Lower leg skin (tissue), 3 donors: ENCODE measurements at regions not wholly inside any gene's neighbourhood (a gene's known extent, or its start where the extent isn't known, plus 50 kb on each side); places are given as distances from the start of the nearest gene placed in this dataset.

ENCODE experiments used
- POLR2A ChIP-seq, 2 donors: fragments of 450-650 bp; IDR thresholded peaks; one replicate each; pipeline ENCODE4 v1.6.1; 2016 to 2017; ENCODE audit warnings: antibody characterized with exemption in 2 of 2, mild to moderate bottlenecking in 1 of 2, moderate library complexity in 1 of 2
- TF ChIP-seq, protein P1 (sequence below), 3 donors: fragments of 450-650 bp; IDR thresholded peaks; one replicate each; pipeline ENCODE4 v1.5.1; 2016; ENCODE audit warnings: antibody characterized with exemption in 3 of 3, mild to moderate bottlenecking in 3 of 3, moderate library complexity in 2 of 3

DNA sequence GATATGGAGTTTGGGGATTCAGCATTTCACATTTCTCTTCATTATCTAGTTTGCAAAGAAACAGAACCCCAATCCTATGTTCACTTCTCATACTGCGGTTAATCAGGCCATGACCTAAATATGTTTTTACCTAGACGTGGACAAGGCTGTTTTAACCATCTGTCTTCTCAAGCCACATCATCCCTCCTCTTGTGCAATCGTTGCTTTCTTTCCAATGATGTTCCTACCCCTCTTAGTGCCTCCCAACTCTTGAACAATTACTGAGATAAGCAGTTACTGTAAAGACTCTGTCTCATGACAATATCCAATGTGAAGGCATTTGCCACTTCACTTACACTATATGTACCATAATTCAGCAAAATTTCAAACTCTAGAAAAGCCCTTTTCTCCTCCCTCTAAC, 406.2 kb downstream of the LIG4 start:
- TF ChIP-seq, protein P1, sequence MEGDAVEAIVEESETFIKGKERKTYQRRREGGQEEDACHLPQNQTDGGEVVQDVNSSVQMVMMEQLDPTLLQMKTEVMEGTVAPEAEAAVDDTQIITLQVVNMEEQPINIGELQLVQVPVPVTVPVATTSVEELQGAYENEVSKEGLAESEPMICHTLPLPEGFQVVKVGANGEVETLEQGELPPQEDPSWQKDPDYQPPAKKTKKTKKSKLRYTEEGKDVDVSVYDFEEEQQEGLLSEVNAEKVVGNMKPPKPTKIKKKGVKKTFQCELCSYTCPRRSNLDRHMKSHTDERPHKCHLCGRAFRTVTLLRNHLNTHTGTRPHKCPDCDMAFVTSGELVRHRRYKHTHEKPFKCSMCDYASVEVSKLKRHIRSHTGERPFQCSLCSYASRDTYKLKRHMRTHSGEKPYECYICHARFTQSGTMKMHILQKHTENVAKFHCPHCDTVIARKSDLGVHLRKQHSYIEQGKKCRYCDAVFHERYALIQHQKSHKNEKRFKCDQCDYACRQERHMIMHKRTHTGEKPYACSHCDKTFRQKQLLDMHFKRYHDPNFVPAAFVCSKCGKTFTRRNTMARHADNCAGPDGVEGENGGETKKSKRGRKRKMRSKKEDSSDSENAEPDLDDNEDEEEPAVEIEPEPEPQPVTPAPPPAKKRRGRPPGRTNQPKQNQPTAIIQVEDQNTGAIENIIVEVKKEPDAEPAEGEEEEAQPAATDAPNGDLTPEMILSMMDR (IDR thresholded peaks at IDR 0.05), result no peak
- no peak for TF ChIP-seq POLR2A (IDR thresholded peaks at IDR 0.05)
